Right lobe of liver (tissue), 6 donors: ENCODE measurements at regions not wholly inside any gene's neighbourhood (a gene's known extent, or its start where the extent isn't known, plus 50 kb on each side); places are given as distances from the start of the nearest gene placed in this dataset.

Experiments
- ATAC-seq, 4 donors: fragments of 200-7000 bp; cut with Tn5 transposase; one replicate each; pipeline ENCODE4 v1.9.1; 2020; ENCODE audit warnings: mild to moderate bottlenecking in 4 of 4, moderate library complexity in 4 of 4
- DNase-seq, 3 donors: peaks; one replicate each; pipeline ENCODE4 v3.0.0-alpha.2; 2020
- H3K27ac ChIP-seq, 3 donors: fragments of 200-600 bp; one replicate each; pipeline ENCODE4 v1.8.0; 2022
- H3K27me3 ChIP-seq, 2 donors: fragments of 200-600 bp; one replicate each; pipeline ENCODE4 v1.8.0; 2022
- H3K36me3 ChIP-seq, 4 donors: fragments of 200-600 bp; sonication (generic) in 1 of 4; one replicate each; pipeline versions ENCODE4 v1.5.1 to v1.8.0; 2017 to 2022; ENCODE audit warnings: control low read depth in 1 of 4
- H3K4me1 ChIP-seq, 4 donors: fragments of 200-600 bp; sonication (generic) in 1 of 4; one replicate each; pipeline versions ENCODE4 v1.5.1 to v1.8.0; 2017 to 2022; ENCODE audit warnings: control low read depth in 1 of 4
- H3K4me3 ChIP-seq, 3 donors: fragments of 200-600 bp; one replicate each; pipeline ENCODE4 v1.8.0; 2022
- H3K9me3 ChIP-seq, 4 donors: fragments of 200-600 bp; sonication (generic) in 1 of 4; one replicate each; pipeline versions ENCODE4 v1.5.1 to v1.8.0; 2017 to 2022; ENCODE audit warnings: control low read depth in 1 of 4
- POLR2A ChIP-seq: fragments of 450-650 bp; IDR thresholded peaks from one replicate; pipeline ENCODE4 v1.6.1; 2017; ENCODE audit warnings: antibody characterized with exemption, mild to moderate bottlenecking
- WGBS: methylation state at CpG from one replicate; pipeline ENCODE4 v1.1.6; 2018; ENCODE audit warnings: low coverage, low lambda C conversion rate; ENCODE audit not compliant: insufficient coverage; ENCODE audit errors: missing lambda C conversion rate; 5-methylcytosine and 5-hydroxymethylcytosine counted together
- intact Hi-C, 2 donors: fragments of 100-400 bp; cut with DNase I; formaldehyde crosslinking; loops; one replicate each; pipeline versions ENCODE4 v1.11.2 to v1.14.1; 2022
- TF ChIP-seq, protein P1 (sequence below), 4 donors: fragments of 200-600 bp in 3 of 4; fragments of 450-650 bp in 1 of 4; IDR thresholded peaks; one replicate each; pipeline versions ENCODE4 v1.5.1 to v1.8.0; 2016 to 2022; ENCODE audit warnings: antibody characterized with exemption in 4 of 4, mild to moderate bottlenecking in 2 of 4
- donor health status: DM: no; HTN: yes; CAD: no.
- donor health status: DM: no; HTN: no; CAD: no.
- donor health status: DM: no; HTN: no; CAD: no.
- donor health status: DM: no; HTN: yes; CAD: no.
- donor health status: DM: no; HTN: yes; CAD: no.

DNA sequence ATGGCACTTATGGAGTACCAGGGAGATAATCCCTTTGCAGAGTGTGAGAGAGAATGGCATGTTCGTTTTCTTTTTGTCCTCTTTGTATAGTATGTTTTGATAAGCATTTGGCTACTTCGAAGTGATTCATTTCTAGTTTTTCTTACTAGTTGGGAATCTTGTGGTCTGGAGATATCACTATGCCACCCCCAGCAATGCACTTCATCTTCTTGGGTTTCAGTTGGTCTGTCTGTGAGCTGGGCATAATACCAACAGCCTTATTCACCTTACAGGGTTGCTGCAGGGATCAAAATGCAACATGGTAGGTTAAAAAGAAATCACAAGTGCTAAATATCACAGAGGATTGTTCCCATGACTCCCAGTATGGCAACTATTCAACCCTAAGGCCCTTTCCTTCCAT lies 387.8 kb upstream of the CADM1 start:
- no peak for ATAC-seq
- no peak for DNase-seq
- Histone ChIP-seq H3K27ac (no peak overlapping the region), H3K4me3 (no peak overlapping the region), H3K4me1 (no peaks in the 10 kb centered on the region), H3K36me3 (no peaks in the 10 kb centered on the region), H3K27me3 (no peaks in the 10 kb centered on the region), H3K9me3 (no peaks in the 10 kb centered on the region)
- WGBS = 34% methylated on average over 2 of the region's 2 CpGs
- TF ChIP-seq POLR2A = no peak
- TF ChIP-seq, protein P1, sequence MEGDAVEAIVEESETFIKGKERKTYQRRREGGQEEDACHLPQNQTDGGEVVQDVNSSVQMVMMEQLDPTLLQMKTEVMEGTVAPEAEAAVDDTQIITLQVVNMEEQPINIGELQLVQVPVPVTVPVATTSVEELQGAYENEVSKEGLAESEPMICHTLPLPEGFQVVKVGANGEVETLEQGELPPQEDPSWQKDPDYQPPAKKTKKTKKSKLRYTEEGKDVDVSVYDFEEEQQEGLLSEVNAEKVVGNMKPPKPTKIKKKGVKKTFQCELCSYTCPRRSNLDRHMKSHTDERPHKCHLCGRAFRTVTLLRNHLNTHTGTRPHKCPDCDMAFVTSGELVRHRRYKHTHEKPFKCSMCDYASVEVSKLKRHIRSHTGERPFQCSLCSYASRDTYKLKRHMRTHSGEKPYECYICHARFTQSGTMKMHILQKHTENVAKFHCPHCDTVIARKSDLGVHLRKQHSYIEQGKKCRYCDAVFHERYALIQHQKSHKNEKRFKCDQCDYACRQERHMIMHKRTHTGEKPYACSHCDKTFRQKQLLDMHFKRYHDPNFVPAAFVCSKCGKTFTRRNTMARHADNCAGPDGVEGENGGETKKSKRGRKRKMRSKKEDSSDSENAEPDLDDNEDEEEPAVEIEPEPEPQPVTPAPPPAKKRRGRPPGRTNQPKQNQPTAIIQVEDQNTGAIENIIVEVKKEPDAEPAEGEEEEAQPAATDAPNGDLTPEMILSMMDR (IDR thresholded peaks at IDR 0.05) = no peak
- intact Hi-C loops = no loop called here

DNA sequence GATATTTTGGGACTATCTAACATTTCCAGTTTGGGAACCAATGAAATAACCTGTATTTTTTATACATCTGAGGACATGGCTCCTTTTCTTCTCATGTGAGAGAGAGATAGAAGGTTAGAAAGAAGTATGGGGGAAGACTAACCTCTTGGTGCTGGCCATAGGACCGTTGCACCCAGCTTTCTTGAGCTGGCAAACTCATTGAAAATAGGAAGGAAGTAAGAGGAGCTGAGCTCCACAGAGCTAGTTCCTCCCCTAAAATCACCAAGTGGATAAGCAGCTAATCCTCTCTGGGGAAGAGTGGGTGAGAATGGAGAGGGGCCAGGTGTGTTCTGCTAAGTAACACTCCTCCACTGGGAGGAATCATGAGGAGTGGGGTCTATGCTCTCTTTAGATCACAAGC lies 387.4 kb upstream of the CADM1 start:
- Histone ChIP-seq H3K27ac (no peak overlapping the region), H3K27me3 (no peaks in the 10 kb centered on the region), H3K36me3 (no peaks in the 10 kb centered on the region), H3K9me3 (no peaks in the 10 kb centered on the region), H3K4me3 (no peak overlapping the region), H3K4me1 (no peaks in the 10 kb centered on the region)
- intact Hi-C loops = no loop called here
- WGBS = 11% methylated on average over 1 of the region's 1 CpG
- ATAC-seq = no peak
- TF ChIP-seq, protein P1 (IDR thresholded peaks at IDR 0.05) = no peak
- TF ChIP-seq POLR2A = no peak
- DNase-seq = no peak

DNA sequence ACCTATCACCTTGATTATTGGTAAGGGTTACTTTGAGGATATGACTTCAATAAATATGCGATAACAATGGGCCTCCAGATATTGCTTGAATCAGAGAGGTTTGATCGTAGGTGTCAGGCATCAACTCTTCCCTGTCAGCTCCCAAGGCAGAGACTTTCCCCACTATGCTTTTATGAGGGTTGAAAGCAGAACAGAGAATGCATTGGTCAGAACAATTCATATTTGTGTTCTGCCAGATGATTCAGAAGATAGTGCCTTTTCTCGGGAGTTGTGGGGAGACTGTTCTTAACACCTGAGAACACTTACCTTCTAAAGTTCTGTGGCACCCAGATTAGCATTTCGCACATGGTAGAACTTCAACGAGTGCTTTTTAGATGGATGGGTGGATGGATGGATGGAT lies 386.3 kb upstream of the CADM1 start:
- no peak overlapping the region for H3K27ac ChIP-seq
- no peaks in the 10 kb centered on the region for H3K9me3 ChIP-seq
- intact Hi-C loops = no loop called here
- no peaks in the 10 kb centered on the region for H3K4me1 ChIP-seq
- WGBS = 76% methylated on average over 5 of the region's 5 CpGs
- no peaks in the 10 kb centered on the region for H3K27me3 ChIP-seq
- H3K4me3 ChIP-seq = no peak overlapping the region
- ATAC-seq (no peak), DNase-seq (no peak)
- TF ChIP-seq, protein P1 (IDR thresholded peaks at IDR 0.05) = no peak
- TF ChIP-seq POLR2A = no peak
- H3K36me3 ChIP-seq = no peaks in the 10 kb centered on the region

DNA sequence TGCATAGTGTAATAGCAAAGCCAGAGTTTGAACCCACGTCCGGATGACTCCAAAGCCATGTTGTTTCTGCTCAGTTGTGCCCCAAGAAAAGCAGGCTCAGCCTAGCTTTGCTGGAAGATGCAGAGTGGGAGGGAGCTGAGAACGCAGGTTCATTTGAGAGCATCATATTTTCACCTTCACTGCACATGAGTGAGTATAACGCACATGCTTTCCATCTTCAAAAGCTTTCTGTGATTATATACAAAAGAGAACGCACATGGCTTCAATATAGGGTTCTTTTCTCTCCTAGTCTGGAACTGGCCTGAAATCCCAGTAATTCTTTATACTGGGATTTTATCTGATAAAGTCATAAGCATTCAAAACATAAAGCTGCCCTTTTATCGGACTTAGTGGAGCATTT lies 385.5 kb upstream of the CADM1 start:
- intact Hi-C loops = no loop called here
- Histone ChIP-seq H3K9me3 (no peaks in the 10 kb centered on the region), H3K4me3 (no peak overlapping the region), H3K4me1 (no peaks in the 10 kb centered on the region), H3K36me3 (no peaks in the 10 kb centered on the region), H3K27ac (no peak overlapping the region), H3K27me3 (no peaks in the 10 kb centered on the region)
- TF ChIP-seq, protein P1 (IDR thresholded peaks at IDR 0.05) = no peak
- no peak for TF ChIP-seq POLR2A
- no peak for ATAC-seq
- no peak for DNase-seq
- WGBS = 67% methylated on average over 6 of the region's 6 CpGs

DNA sequence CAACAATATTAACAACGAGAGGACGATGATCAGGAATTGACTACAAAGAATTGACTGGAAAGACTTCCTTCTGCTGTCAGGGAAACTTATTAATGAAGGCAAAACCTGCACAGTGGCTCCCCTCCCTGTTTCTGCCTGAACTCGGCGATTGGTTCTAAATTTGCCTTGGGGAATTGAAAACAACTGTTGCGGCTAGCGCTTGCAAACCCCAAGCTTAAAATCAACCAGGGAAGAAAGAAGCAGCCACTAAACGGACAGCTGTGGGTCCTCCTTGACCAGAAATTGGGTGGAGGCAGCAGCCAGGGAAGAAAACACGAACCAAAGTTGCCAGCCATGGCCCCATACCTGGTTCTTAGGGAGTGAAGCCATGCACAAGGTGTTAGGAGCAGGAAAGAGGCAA lies 383.5 kb upstream of the CADM1 start:
- ATAC-seq = no peak
- no peak for DNase-seq
- no peaks in the 10 kb centered on the region for H3K36me3 ChIP-seq
- H3K27ac ChIP-seq = no peak overlapping the region
- no peak overlapping the region for H3K4me3 ChIP-seq
- H3K27me3 ChIP-seq = no peaks in the 10 kb centered on the region
- WGBS = 60% methylated on average over 8 of the region's 8 CpGs
- no peaks in the 10 kb centered on the region for H3K9me3 ChIP-seq
- no peak for TF ChIP-seq POLR2A
- TF ChIP-seq, protein P1 (IDR thresholded peaks at IDR 0.05) = no peak
- intact Hi-C loops = no loop called here
- no peaks in the 10 kb centered on the region for H3K4me1 ChIP-seq
